H1 (cell line): ENCODE measurements at regions not wholly inside any gene's neighbourhood (a gene's known extent, or its start where the extent isn't known, plus 50 kb on each side); places are given as distances from the start of the nearest gene placed in this dataset.

Experiments used
- CTCF ChIA-PET: fragments of 300-600 bp; sonication (Branson Sonifier 250); formaldehyde crosslinking; loops from one replicate; lab custom pipeline; 2021; ENCODE audit not compliant: partially characterized antibody; lab: Charles Lee
- POLR2A ChIA-PET: fragments of 300-600 bp; sonication (Branson Sonifier 250); formaldehyde crosslinking; loops from one replicate; lab custom pipeline; 2021; ENCODE audit warnings: inconsistent platforms; ENCODE audit not compliant: partially characterized antibody; lab: Charles Lee
- DNase-seq, 2 experiments: peaks; one replicate each; pipeline versions ENCODE4 v3.0.0 to v3.0.0-alpha.2; 2010 to 2022; ENCODE audit warnings: low spot score in 2 of 2, low read depth in 1 of 2, mixed read lengths in 1 of 2
- FAIRE-seq: peaks from 2 replicates; lab custom pipeline; 2011; peaks lifted over from hg19 to GRCh38; lab: Jason Lieb, UNC
- H2AFZ ChIP-seq: 2 replicates; pipeline ENCODE4 v1.8.1; 2012; ENCODE audit warnings: low read length, inconsistent platforms
- H2AK5ac ChIP-seq: 2 replicates; pipeline ENCODE4 v1.6.1; 2013; ENCODE audit warnings: low read depth, low read length
- H2BK120ac ChIP-seq: replicated peaks from 2 replicates; pipeline ENCODE3; 2013; ENCODE audit warnings: low read depth, low read length, inconsistent platforms
- H2BK12ac ChIP-seq: 2 replicates; pipeline ENCODE4 v1.6.1; 2013; ENCODE audit warnings: low read depth, low read length
- H2BK15ac ChIP-seq: 2 replicates; pipeline ENCODE4 v1.6.1; 2013; ENCODE audit warnings: low read length
- H2BK20ac ChIP-seq: 2 replicates; pipeline ENCODE4 v1.6.1; 2013; ENCODE audit warnings: low read length
- H2BK5ac ChIP-seq: 2 replicates; pipeline ENCODE4 v1.6.1; 2013; ENCODE audit warnings: low read depth, low read length
- H3K14ac ChIP-seq: 2 replicates; pipeline ENCODE4 v1.6.1; 2013; ENCODE audit warnings: inconsistent platforms; ENCODE audit not compliant: insufficient read length
- H3K18ac ChIP-seq: 2 replicates; pipeline ENCODE4 v1.6.1; 2013; ENCODE audit warnings: low read length; ENCODE audit errors: extremely low read depth
- H3K23ac ChIP-seq: 2 replicates; pipeline ENCODE4 v1.6.1; 2013; ENCODE audit warnings: inconsistent platforms; ENCODE audit not compliant: insufficient read length
- H3K23me2 ChIP-seq: 2 replicates; pipeline ENCODE4 v1.6.1; 2013; ENCODE audit warnings: low read depth, low read length
- H3K27ac ChIP-seq: 2 replicates; pipeline ENCODE4 v1.6.1; 2011; ENCODE audit warnings: low read depth, low read length, inconsistent platforms
- H3K27me3 ChIP-seq, 4 experiments: replicated peaks in 1 of 4; 1 replicate in 1 of 4; 2 replicates in 3 of 4; pipeline versions ENCODE4 v1.6.1 to v1.8.1; 2011 to 2013; ENCODE audit warnings: low read length in 3 of 4, mild to moderate bottlenecking in 3 of 4, inconsistent platforms in 2 of 4, mixed read lengths in 2 of 4, moderate library complexity in 1 of 4; ENCODE audit not compliant: control insufficient read depth in 3 of 4, insufficient read depth in 3 of 4; ENCODE audit errors: extremely low read depth in 1 of 4
- H3K36me3 ChIP-seq, 4 experiments: 2 replicates each; pipeline versions ENCODE4 v1.6.1 to v1.8.1; 2011 to 2013; ENCODE audit warnings: mild to moderate bottlenecking in 4 of 4, low read length in 3 of 4, moderate library complexity in 2 of 4, control low read depth in 1 of 4, inconsistent platforms in 1 of 4; ENCODE audit not compliant: insufficient read depth in 4 of 4, control insufficient read depth in 2 of 4
- H3K4ac ChIP-seq: replicated peaks from 2 replicates; pipeline ENCODE3; 2013; ENCODE audit warnings: low read length, low read depth, mixed read lengths, inconsistent platforms; ENCODE audit not compliant: insufficient read length
- H3K4me1 ChIP-seq, 4 experiments: replicated peaks in 1 of 4; 1 replicate in 1 of 4; 2 replicates in 3 of 4; pipeline versions ENCODE4 v1.6.1 to v1.8.1; 2011 to 2013; ENCODE audit warnings: low read length in 3 of 4, inconsistent platforms in 2 of 4, mixed read lengths in 1 of 4; ENCODE audit not compliant: insufficient read depth in 4 of 4, control insufficient read depth in 3 of 4
- H3K4me2 ChIP-seq, 2 experiments: 2 replicates each; pipeline versions ENCODE4 v1.6.1 to v1.8.1; 2011 to 2013; ENCODE audit warnings: low read depth in 2 of 2, low read length in 2 of 2, control low read depth in 1 of 2, inconsistent platforms in 1 of 2, mild to moderate bottlenecking in 1 of 2; ENCODE audit not compliant: insufficient read depth in 1 of 2
- H3K4me3 ChIP-seq, 4 experiments: fragments of 200-600, 300-600 bp in 1 of 4; sonication (generic), shearing (Covaris generic), sonication (Bioruptor Twin) in 1 of 4; 2 replicates each; pipeline versions ENCODE4 v1.5.1 to v1.8.1; 2011 to 2016; ENCODE audit warnings: low read length in 4 of 4, low read depth in 3 of 4, control low read depth in 2 of 4, inconsistent platforms in 2 of 4, mild to moderate bottlenecking in 2 of 4, mixed read lengths in 1 of 4, moderate library complexity in 1 of 4; ENCODE audit not compliant: insufficient read depth in 2 of 4; ENCODE audit errors: extremely low read depth in 1 of 4
- H3K56ac ChIP-seq: replicated peaks from 2 replicates; pipeline ENCODE3; 2013; ENCODE audit warnings: low read depth, mild to moderate bottlenecking, mixed read lengths, low read length, inconsistent platforms; ENCODE audit not compliant: insufficient read length
- H3K79me1 ChIP-seq: 2 replicates; pipeline ENCODE4 v1.6.1; 2013; ENCODE audit warnings: low read depth, low read length, control low read depth
- H3K79me2 ChIP-seq, 2 experiments: 2 replicates each; pipeline versions ENCODE4 v1.6.1 to v1.8.1; 2012 to 2013; ENCODE audit warnings: low read length in 2 of 2, mild to moderate bottlenecking in 2 of 2, inconsistent platforms in 1 of 2; ENCODE audit not compliant: insufficient read depth in 2 of 2, control insufficient read depth in 1 of 2
- H3K9ac ChIP-seq, 4 experiments: replicated peaks in 1 of 4; 1 replicate in 1 of 4; 2 replicates in 3 of 4; pipeline versions ENCODE4 v1.6.1 to v1.8.1; 2011 to 2013; ENCODE audit warnings: low read depth in 3 of 4, low read length in 3 of 4, control low read depth in 2 of 4, mild to moderate bottlenecking in 2 of 4, moderate library complexity in 2 of 4, inconsistent platforms in 1 of 4; ENCODE audit errors: extremely low read depth in 1 of 4
- H3K9me3 ChIP-seq, 2 experiments: 2 replicates each; pipeline versions ENCODE4 v1.6.1 to v1.8.1; 2012 to 2013; ENCODE audit warnings: mild to moderate bottlenecking in 2 of 2, moderate library complexity in 2 of 2, control low read depth in 1 of 2, inconsistent platforms in 1 of 2, low read depth in 1 of 2, low read length in 1 of 2, mixed read lengths in 1 of 2; ENCODE audit not compliant: insufficient read depth in 2 of 2
- H4K20me1 ChIP-seq, 2 experiments: replicated peaks in 1 of 2; 2 replicates each; pipeline versions ENCODE3 to v1.8.1; 2011 to 2013; ENCODE audit warnings: inconsistent platforms in 2 of 2, low read length in 2 of 2, mild to moderate bottlenecking in 1 of 2; ENCODE audit not compliant: insufficient read depth in 2 of 2, control insufficient read depth in 1 of 2
- H4K5ac ChIP-seq: 2 replicates; pipeline ENCODE4 v1.6.1; 2013; ENCODE audit warnings: low read length, low read depth, mixed read lengths, inconsistent platforms; ENCODE audit not compliant: insufficient read length
- H4K8ac ChIP-seq: 2 replicates; pipeline ENCODE4 v1.8.0; 2013; ENCODE audit warnings: mild to moderate bottlenecking, moderate library complexity, low read length, inconsistent platforms; ENCODE audit not compliant: insufficient read depth; ENCODE audit errors: extremely low read depth
- H4K91ac ChIP-seq: replicated peaks from 2 replicates; pipeline ENCODE3; 2013; ENCODE audit warnings: low read length, mixed read lengths, inconsistent platforms; ENCODE audit not compliant: insufficient read length
- BACH1 ChIP-seq: IDR thresholded peaks from 2 replicates; pipeline ENCODE4 v1.6.1; 2012; ENCODE audit warnings: low read length, improper control_type of control experiment
- HDAC2 ChIP-seq, 2 experiments: fragments of 300-600 bp in 1 of 2; sonication (generic) in 1 of 2; IDR thresholded peaks; 2 replicates each; pipeline ENCODE4 v1.6.1; 2011 to 2012; ENCODE audit warnings: low read depth in 2 of 2, low read length in 2 of 2, mild to moderate bottlenecking in 2 of 2, moderate library complexity in 2 of 2, borderline replicate concordance in 1 of 2, inconsistent platforms in 1 of 2
- NANOG ChIP-seq: IDR thresholded peaks from 2 replicates; pipeline ENCODE4 v1.6.1; 2011; ENCODE audit warnings: low read length, low read depth, mild to moderate bottlenecking, inconsistent platforms; ENCODE audit not compliant: insufficient read depth, poor library complexity, severe bottlenecking
- RNF2 ChIP-seq: fragments of 200-900, 300-1000 bp; sonication (generic); IDR thresholded peaks from 2 replicates; pipeline ENCODE4 v1.7.1; 2016; ENCODE audit warnings: borderline replicate concordance, low read depth, mild to moderate bottlenecking, antibody characterized with exemption, low read length; ENCODE audit not compliant: poor library complexity, severe bottlenecking; ENCODE audit errors: missing control alignments
- RXRA ChIP-seq: IDR thresholded peaks from 2 replicates; pipeline ENCODE4 v1.6.1; 2011; ENCODE audit warnings: low read depth, mild to moderate bottlenecking, low read length, moderate library complexity; ENCODE audit not compliant: insufficient read depth
- WGBS, 2 experiments: shearing (Covaris generic) in 1 of 2; methylation state at CpG; one replicate each; pipeline versions ENCODE4 v1.1.6 to v1.1.7; 2013 to 2015; ENCODE audit warnings: low lambda C conversion rate in 2 of 2, mixed read lengths in 2 of 2, inconsistent platforms in 1 of 2, low coverage in 1 of 2, missing lambda C conversion rate in 1 of 2; ENCODE audit not compliant: insufficient replicate concordance in 2 of 2, insufficient coverage in 1 of 2, insufficient read length in 1 of 2; ENCODE audit errors: extremely low coverage in 1 of 2, missing lambda C conversion rate in 1 of 2; 5-methylcytosine and 5-hydroxymethylcytosine counted together

DNA sequence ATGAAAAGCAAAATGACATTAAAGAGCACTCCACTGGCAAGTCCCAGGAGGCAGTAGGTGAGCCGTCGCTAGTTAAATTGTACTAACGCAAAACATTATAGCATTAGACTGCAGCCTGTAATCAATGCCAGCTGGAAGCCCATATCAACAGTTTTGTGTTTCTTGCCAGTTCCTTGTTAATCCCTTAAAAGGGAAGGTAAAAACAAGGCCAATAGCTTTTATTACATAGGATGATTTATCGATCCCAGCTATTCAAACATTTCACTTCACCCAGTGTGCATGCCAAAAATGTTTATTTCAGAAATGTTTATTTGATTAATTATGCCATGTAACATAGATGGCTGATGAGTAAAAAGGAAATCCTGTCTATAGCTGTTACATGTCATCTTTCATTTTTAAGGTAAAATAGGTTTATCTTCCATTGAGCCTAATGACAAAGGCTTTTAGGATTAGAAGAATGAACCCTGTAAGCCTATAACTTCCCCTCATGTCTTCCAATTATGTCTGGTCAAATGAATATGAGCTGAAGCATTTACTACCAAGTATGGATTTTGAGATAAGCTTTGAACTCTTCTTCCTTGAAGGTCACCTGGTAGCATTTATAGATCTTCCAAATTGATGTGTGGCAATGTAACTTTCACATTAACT, 591.2 kb downstream of the RNF144A start:
- Histone ChIP-seq H3K9ac (no peak overlapping the region), H3K23me2 (no peaks in the 10 kb centered on the region), H3K4ac (no peak overlapping the region), H2BK15ac (no peak overlapping the region), H2AK5ac (no peak overlapping the region), H4K8ac (no peak overlapping the region), H3K18ac (no peak overlapping the region), H4K20me1 (no peaks in the 10 kb centered on the region), H3K79me1 (no peaks in the 10 kb centered on the region), H3K14ac (no peak overlapping the region), H3K4me2 (no peak overlapping the region), H3K4me1 (no peaks in the 10 kb centered on the region), H3K27ac (no peak overlapping the region), H2BK120ac (no peak overlapping the region), H3K79me2 (no peaks in the 10 kb centered on the region), H3K23ac (no peak overlapping the region), H4K5ac (no peak overlapping the region), H3K9me3 (no peaks in the 10 kb centered on the region; a peak in 1 of 4 replicates), H3K27me3 (no peaks in the 10 kb centered on the region), H3K56ac (no peak overlapping the region), H2BK12ac (no peak overlapping the region), H3K4me3 (no peak overlapping the region), H3K36me3 (no peaks in the 10 kb centered on the region), H2BK20ac (no peak overlapping the region), H4K91ac (no peak overlapping the region), H2BK5ac (no peak overlapping the region), H2AFZ (no peak overlapping the region)
- ChIA-PET POLR2A (no interaction called here), CTCF (interaction anchor here (1.2 kb wide), 1 partner anchor 11 kb away, joined by 3 read pairs; no protein-coding TSS in a partner anchor)
- DNase-seq, result no peak
- 92% methylated on average over 4 of the region's 4 CpGs; no CpG with 5 or more reads in 1 of the 2 experiments for WGBS, 2 experiments
- FAIRE-seq, result no peak
- TF ChIP-seq NANOG, result no peak
- TF ChIP-seq BACH1, result no peak
- no peak for TF ChIP-seq HDAC2 (IDR thresholded peaks at IDR 0.05; ENCODE audit: borderline replicate concordance in 1 of 2, low read depth in 2 of 2, low read length in 2 of 2)
- no peak for TF ChIP-seq RNF2
- TF ChIP-seq RXRA, result no peak
